ENCODE measurements at regions not wholly inside any gene's neighbourhood (a gene's known extent, or its start where the extent isn't known, plus 50 kb on each side); places are given as distances from the start of the nearest gene placed in this dataset.
"Not testable (repeated sequence)": the region's sequence is repeated elsewhere in the genome, so short reads cannot be mapped to it uniquely, and the experiment has no call there.

DNA sequence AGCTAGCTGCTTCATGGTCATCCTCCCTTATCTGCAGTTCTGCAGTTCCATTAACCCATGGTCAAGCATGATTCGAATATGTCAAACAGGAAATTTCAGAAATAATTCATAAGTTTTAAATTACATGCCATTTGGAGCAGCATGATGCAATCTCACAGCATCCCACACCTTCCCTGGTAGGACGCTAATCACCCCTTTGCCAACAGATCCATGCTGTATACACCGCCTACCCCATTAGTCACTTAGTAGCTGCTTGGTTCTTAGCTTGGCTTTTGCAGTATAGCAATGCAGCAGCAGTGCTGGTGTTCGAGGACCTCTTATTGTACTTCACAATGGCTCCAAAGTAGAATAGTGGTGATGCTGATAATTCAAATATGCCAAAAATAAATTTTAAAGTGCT lies 739.7 kb upstream of the CDH9 start:
- Histone ChIP-seq H3K9me3 (no peaks in the 10 kb centered on the region), H3K27me3 (no peaks in the 10 kb centered on the region), H3K4me3 (no peak overlapping the region), H3K27ac (no peak overlapping the region), H3K36me3 (no peaks in the 10 kb centered on the region), H3K4me1 (no peaks in the 10 kb centered on the region)
- no peak for DNase-seq (ENCODE audit: low spot score in 2 of 2)
- no peak for TF ChIP-seq POLR2AphosphoS5 (IDR thresholded peaks at IDR 0.05)
- TF ChIP-seq, protein P1, sequence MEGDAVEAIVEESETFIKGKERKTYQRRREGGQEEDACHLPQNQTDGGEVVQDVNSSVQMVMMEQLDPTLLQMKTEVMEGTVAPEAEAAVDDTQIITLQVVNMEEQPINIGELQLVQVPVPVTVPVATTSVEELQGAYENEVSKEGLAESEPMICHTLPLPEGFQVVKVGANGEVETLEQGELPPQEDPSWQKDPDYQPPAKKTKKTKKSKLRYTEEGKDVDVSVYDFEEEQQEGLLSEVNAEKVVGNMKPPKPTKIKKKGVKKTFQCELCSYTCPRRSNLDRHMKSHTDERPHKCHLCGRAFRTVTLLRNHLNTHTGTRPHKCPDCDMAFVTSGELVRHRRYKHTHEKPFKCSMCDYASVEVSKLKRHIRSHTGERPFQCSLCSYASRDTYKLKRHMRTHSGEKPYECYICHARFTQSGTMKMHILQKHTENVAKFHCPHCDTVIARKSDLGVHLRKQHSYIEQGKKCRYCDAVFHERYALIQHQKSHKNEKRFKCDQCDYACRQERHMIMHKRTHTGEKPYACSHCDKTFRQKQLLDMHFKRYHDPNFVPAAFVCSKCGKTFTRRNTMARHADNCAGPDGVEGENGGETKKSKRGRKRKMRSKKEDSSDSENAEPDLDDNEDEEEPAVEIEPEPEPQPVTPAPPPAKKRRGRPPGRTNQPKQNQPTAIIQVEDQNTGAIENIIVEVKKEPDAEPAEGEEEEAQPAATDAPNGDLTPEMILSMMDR (IDR thresholded peaks at IDR 0.05), result no peak
- TF ChIP-seq POLR2A (IDR thresholded peaks at IDR 0.05), result no peak
- intact Hi-C loops (cut with DNase I; ENCODE audit: low total_unique reads), result no loop called here

DNA sequence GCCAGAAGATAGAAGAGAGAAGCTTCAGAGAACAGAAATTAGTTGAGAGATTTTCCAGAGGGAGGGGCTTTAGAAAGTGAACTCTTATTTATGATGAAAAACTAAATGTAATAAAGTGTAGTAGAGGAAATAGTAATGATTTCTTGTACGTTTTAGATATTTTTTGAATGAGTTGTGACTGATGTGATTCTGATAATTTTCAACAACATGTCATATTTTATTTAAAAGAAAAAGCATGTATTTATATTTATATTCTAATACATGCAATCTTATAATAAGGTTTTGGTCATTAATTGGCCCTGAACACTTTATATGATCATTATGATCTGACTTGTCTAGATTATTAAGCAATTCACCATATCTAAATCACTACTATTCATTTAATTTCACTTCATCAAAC lies 735.2 kb upstream of the CDH9 start:
- no peak overlapping the region for H3K27ac ChIP-seq
- H3K4me3 ChIP-seq, result no peak overlapping the region
- H3K9me3 ChIP-seq, result no peaks in the 10 kb centered on the region
- H3K36me3 ChIP-seq, result no peaks in the 10 kb centered on the region
- no peak for TF ChIP-seq POLR2A (IDR thresholded peaks at IDR 0.05)
- TF ChIP-seq, protein P1 (IDR thresholded peaks at IDR 0.05), result no peak
- TF ChIP-seq POLR2AphosphoS5 (IDR thresholded peaks at IDR 0.05), result no peak
- no peak for DNase-seq (ENCODE audit: low spot score in 2 of 2)
- H3K4me1 ChIP-seq, result no peaks in the 10 kb centered on the region
- intact Hi-C loops (cut with DNase I; ENCODE audit: low total_unique reads), result no loop called here
- no peaks in the 10 kb centered on the region for H3K27me3 ChIP-seq

DNA sequence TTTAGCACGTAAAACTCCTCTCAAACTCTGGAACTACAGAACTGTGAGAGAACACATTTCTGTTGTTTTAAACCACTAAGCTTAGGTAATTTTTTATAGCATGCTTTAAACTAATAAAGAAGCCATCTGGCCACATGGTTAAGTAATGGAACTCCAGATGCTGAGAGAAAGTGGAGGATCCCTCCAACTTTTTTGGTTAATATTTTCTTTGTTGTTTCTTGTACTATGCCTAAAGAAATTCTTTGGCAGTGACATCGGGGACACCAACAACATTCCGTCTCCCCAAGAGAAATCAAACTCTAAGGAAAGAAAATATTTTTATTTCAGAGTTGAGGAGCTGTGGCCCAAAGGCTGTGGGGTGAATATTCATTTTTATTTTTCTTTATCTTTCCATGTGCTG lies 734.8 kb upstream of the CDH9 start:
- Histone ChIP-seq H3K4me1 (no peaks in the 10 kb centered on the region), H3K9me3 (no peaks in the 10 kb centered on the region), H3K27ac (no peak overlapping the region), H3K27me3 (no peaks in the 10 kb centered on the region), H3K36me3 (no peaks in the 10 kb centered on the region), H3K4me3 (no peak overlapping the region)
- intact Hi-C loops (cut with DNase I; ENCODE audit: low total_unique reads), result no loop called here
- DNase-seq (ENCODE audit: low spot score in 2 of 2), result no peak
- TF ChIP-seq POLR2AphosphoS5 (IDR thresholded peaks at IDR 0.05), result no peak
- no peak for TF ChIP-seq POLR2A (IDR thresholded peaks at IDR 0.05)
- TF ChIP-seq, protein P1 (IDR thresholded peaks at IDR 0.05), result no peak

DNA sequence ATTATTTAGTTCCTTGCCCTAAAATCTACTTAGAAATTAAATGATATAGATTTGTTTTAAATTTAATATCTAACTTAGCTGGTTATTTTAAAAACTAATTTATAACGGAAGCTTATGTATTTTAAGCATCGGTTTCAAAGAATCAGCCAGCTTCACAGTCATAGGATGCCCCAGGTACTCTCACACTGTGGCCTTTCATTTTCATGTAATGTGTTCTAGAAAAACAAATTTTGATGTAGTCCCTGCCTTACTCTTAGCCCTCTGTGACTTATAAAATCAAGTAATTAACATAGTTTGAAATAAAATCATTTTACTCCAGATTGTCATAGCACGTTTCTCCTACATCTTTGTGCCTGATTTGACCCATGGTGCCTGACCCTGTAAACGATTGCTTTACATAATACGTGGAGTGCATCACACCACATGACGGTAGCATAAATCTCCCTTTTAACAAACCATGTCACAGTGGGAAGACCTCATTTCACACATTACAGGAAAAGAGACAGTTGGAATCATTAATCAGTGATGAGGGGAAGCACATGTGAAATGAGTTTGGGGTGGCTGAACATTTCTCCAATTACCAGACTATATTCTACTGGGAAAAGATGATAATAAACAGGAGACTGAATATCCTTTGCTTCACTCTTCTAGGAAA lies 731.5 kb upstream of the CDH9 start:
- DNase-seq (ENCODE audit: low spot score in 2 of 2), result no peak
- H3K36me3 ChIP-seq, result no peaks in the 10 kb centered on the region
- H3K4me3 ChIP-seq, result no peak overlapping the region
- no peak overlapping the region for H3K27ac ChIP-seq
- intact Hi-C loops (cut with DNase I; ENCODE audit: low total_unique reads), result no loop called here
- H3K4me1 ChIP-seq, result no peaks in the 10 kb centered on the region
- TF ChIP-seq, protein P1 (IDR thresholded peaks at IDR 0.05), result no peak
- no peak for TF ChIP-seq POLR2A (IDR thresholded peaks at IDR 0.05)
- no peak for TF ChIP-seq POLR2AphosphoS5 (IDR thresholded peaks at IDR 0.05)
- H3K9me3 ChIP-seq, result no peaks in the 10 kb centered on the region
- no peaks in the 10 kb centered on the region for H3K27me3 ChIP-seq

DNA sequence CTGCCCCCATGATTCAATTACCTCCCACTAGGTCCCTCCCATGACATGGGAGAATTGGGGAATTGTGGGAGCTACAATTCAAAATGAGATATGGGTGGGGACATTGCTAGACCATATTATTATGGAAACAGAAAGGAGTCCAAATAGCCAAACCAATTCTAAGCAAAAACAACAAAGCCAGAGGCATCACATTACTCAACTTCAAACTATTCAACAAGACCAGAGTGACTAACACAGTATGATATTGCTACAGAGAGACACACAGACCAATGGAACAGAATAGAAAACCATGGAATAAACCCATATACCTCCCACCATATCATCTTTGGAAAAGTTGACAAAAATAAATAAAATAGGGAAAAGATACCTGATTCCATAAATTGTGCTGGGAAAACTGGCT lies 710.5 kb upstream of the CDH9 start:
- TF ChIP-seq, protein P1 (IDR thresholded peaks at IDR 0.05), result no peak
- TF ChIP-seq POLR2A (IDR thresholded peaks at IDR 0.05) (no peak), POLR2AphosphoS5 (IDR thresholded peaks at IDR 0.05) (no peak)
- intact Hi-C loops (cut with DNase I; ENCODE audit: low total_unique reads), result no loop called here
- Histone ChIP-seq H3K36me3 (no peaks in the 10 kb centered on the region), H3K4me3 (no peak overlapping the region), H3K4me1 (no peaks in the 10 kb centered on the region), H3K27ac (no peak overlapping the region), H3K27me3 (no peaks in the 10 kb centered on the region), H3K9me3 (peaks cover 0 to 6% of the 10 kb centered on the region in 2 donors)
- no peak for DNase-seq (ENCODE audit: low spot score in 2 of 2)

DNA sequence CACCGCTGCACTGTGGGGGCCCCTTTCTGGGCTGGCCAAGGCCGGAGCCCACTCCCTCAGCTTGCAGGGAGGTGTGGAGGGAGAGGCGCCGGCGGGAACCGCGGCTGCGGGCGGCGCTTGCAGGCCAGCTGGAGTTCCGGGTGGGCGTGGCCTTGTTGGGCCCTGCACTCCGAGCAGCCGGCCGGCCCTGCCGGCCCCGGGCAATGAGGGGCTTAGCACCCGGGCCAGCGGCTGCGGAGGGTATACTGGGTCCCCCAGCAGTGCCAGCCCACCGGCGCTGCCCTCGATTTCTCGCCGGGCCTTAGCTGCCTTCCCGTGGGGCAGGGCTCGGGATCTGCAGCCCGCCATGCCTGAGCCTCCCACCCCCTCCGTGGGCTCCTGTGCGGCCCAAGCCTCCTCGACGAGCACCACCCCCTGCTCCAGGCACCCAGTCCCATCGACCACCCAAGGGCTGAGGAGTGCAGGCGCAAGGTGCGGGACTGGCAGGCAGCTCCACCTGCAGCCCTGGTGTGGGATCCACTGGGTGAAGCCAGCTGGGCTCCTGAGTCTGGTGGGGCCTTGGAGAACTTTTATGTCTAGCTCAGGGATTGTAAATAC lies 705.1 kb upstream of the CDH9 start:
- H3K36me3 ChIP-seq; H3K27ac ChIP-seq; H3K27me3 ChIP-seq; H3K4me3 ChIP-seq; H3K9me3 ChIP-seq; DNase-seq (ENCODE audit: low spot score in 2 of 2); intact Hi-C loops (cut with DNase I; ENCODE audit: low total_unique reads); H3K4me1 ChIP-seq: not testable (repeated sequence)
